Liver (tissue), 8 donors: ENCODE measurements at regions not wholly inside any gene's neighbourhood (a gene's known extent, or its start where the extent isn't known, plus 50 kb on each side); places are given as distances from the start of the nearest gene placed in this dataset.

Experiments used
- DNase-seq: peaks from one replicate; pipeline ENCODE4 v3.0.0-alpha.2; 2017; ENCODE audit warnings: low spot score
- H3K27ac ChIP-seq, 2 donors: one replicate each; pipeline ENCODE4 v1.7.0; 2013; ENCODE audit warnings: inconsistent platforms in 2 of 2, low read length in 2 of 2, control low read depth in 1 of 2, low read depth in 1 of 2, mild to moderate bottlenecking in 1 of 2
- H3K27me3 ChIP-seq, 4 donors: one replicate each; pipeline versions ENCODE4 v1.6.1 to v1.7.0; 2013; ENCODE audit warnings: low read length in 3 of 4, inconsistent platforms in 1 of 4, mild to moderate bottlenecking in 1 of 4, moderate library complexity in 1 of 4; ENCODE audit not compliant: control insufficient read depth in 4 of 4, insufficient read depth in 4 of 4
- H3K36me3 ChIP-seq, 4 donors: one replicate each; pipeline versions ENCODE4 v1.6.1 to v1.7.0; 2013; ENCODE audit warnings: low read length in 3 of 4, mild to moderate bottlenecking in 3 of 4, low read depth in 1 of 4, moderate library complexity in 1 of 4; ENCODE audit not compliant: control insufficient read depth in 4 of 4, insufficient read depth in 3 of 4
- H3K4me1 ChIP-seq, 4 donors: one replicate each; pipeline versions ENCODE4 v1.6.1 to v1.7.0; 2013; ENCODE audit warnings: low read length in 3 of 4, mild to moderate bottlenecking in 3 of 4, moderate library complexity in 1 of 4; ENCODE audit not compliant: control insufficient read depth in 4 of 4, insufficient read depth in 4 of 4
- H3K4me3 ChIP-seq, 3 donors: one replicate each; pipeline versions ENCODE4 v1.6.1 to v1.7.0; 2013; ENCODE audit warnings: low read length in 3 of 3, control low read depth in 1 of 3, low read depth in 1 of 3, mild to moderate bottlenecking in 1 of 3
- H3K9ac ChIP-seq, 2 donors: one replicate each; pipeline ENCODE4 v1.7.0; 2013; ENCODE audit warnings: low read length in 2 of 2, mild to moderate bottlenecking in 2 of 2, moderate library complexity in 2 of 2, control low read depth in 1 of 2, low read depth in 1 of 2
- H3K9me3 ChIP-seq, 4 donors: one replicate each; pipeline versions ENCODE4 v1.6.1 to v1.7.0; 2013; ENCODE audit warnings: low read length in 3 of 4; ENCODE audit not compliant: control insufficient read depth in 4 of 4
- ATF3 ChIP-seq: IDR thresholded peaks from 2 replicates; pipeline ENCODE4 v1.6.1; 2016; ENCODE audit warnings: antibody characterized with exemption
- CTCF ChIP-seq: fragments of 150-350 bp; IDR thresholded peaks from 2 replicates; pipeline ENCODE4 v1.5.1; 2017; ENCODE audit warnings: improper control_type of control experiment, low read depth, low read length; ENCODE audit not compliant: missing input control
- EGR1 ChIP-seq, 2 donors: IDR thresholded peaks; 2 replicates each; pipeline ENCODE4 v1.6.1; 2016 to 2018; ENCODE audit warnings: antibody characterized with exemption in 2 of 2, low read depth in 2 of 2
- FOXA1 ChIP-seq: IDR thresholded peaks from 2 replicates; pipeline ENCODE4 v1.6.1; 2016; ENCODE audit warnings: antibody characterized with exemption
- FOXA2 ChIP-seq: IDR thresholded peaks from 2 replicates; pipeline ENCODE4 v1.6.1; 2016; ENCODE audit warnings: antibody characterized with exemption
- GABPA ChIP-seq, 2 donors: IDR thresholded peaks in 1 of 2; conservative IDR thresholded peaks in 1 of 2; 2 replicates each; pipeline ENCODE4 v1.6.1; 2016; ENCODE audit warnings: antibody characterized with exemption in 2 of 2, mild to moderate bottlenecking in 1 of 2, moderate library complexity in 1 of 2
- HNF4A ChIP-seq, 2 donors: conservative IDR thresholded peaks; 2 replicates each; pipeline ENCODE4 v1.6.1; 2016; ENCODE audit warnings: antibody characterized with exemption in 2 of 2, mild to moderate bottlenecking in 2 of 2
- HNF4G ChIP-seq: IDR thresholded peaks from 2 replicates; pipeline ENCODE4 v1.6.1; 2016; ENCODE audit warnings: antibody characterized with exemption
- JUND ChIP-seq, 2 donors: IDR thresholded peaks; 2 replicates each; pipeline ENCODE4 v1.6.1; 2016; ENCODE audit warnings: antibody characterized with exemption in 2 of 2
- MAX ChIP-seq: IDR thresholded peaks from 2 replicates; pipeline ENCODE4 v1.6.1; 2016; ENCODE audit warnings: antibody characterized with exemption
- NR2F2 ChIP-seq: IDR thresholded peaks from 2 replicates; pipeline ENCODE4 v1.6.1; 2016; ENCODE audit warnings: antibody characterized with exemption
- RAD21 ChIP-seq, 2 donors: IDR thresholded peaks; 2 replicates each; pipeline ENCODE4 v1.6.1; 2016; ENCODE audit warnings: antibody characterized with exemption in 2 of 2, mild to moderate bottlenecking in 2 of 2
- REST ChIP-seq: IDR thresholded peaks from 2 replicates; pipeline ENCODE4 v1.6.1; 2016; ENCODE audit warnings: antibody characterized with exemption, mild to moderate bottlenecking
- RXRA ChIP-seq, 2 donors: IDR thresholded peaks; 2 replicates each; pipeline ENCODE4 v1.6.1; 2017 to 2018; ENCODE audit warnings: antibody characterized with exemption in 2 of 2, mild to moderate bottlenecking in 1 of 2
- SP1 ChIP-seq: IDR thresholded peaks from 2 replicates; pipeline ENCODE4 v1.6.1; 2018; ENCODE audit warnings: antibody characterized with exemption, mild to moderate bottlenecking
- TAF1 ChIP-seq: conservative IDR thresholded peaks from 2 replicates; pipeline ENCODE4 v1.6.1; 2016; ENCODE audit warnings: antibody characterized with exemption, mild to moderate bottlenecking
- YY1 ChIP-seq: IDR thresholded peaks from 2 replicates; pipeline ENCODE4 v1.6.1; 2016; ENCODE audit warnings: antibody characterized with exemption, mild to moderate bottlenecking
- ZBTB33 ChIP-seq: IDR thresholded peaks from 2 replicates; pipeline ENCODE4 v1.6.1; 2016; ENCODE audit warnings: antibody characterized with exemption
- WGBS: extraction: QIAGEN DNeasy Blood & Tissue Kit; methylation state at CpG from one replicate; pipeline ENCODE4 v1.1.7; 2013; 5-methylcytosine and 5-hydroxymethylcytosine counted together
- donor health status: healthy.
- donor health status: healthy.
- donor health status: healthy.
- donor health status: healthy.
- donor health status: healthy.

GRCh38 chr1:166628259-166628658 lies 211.0 kb upstream of the POGK start:
- no peaks in the 10 kb centered on the region for H3K4me1 ChIP-seq
- H3K4me3 ChIP-seq = no peak overlapping the region
- H3K9ac ChIP-seq = no peak overlapping the region
- H3K9me3 ChIP-seq = no peaks in the 10 kb centered on the region
- no peak for DNase-seq
- H3K27me3 ChIP-seq = no peaks in the 10 kb centered on the region
- 85% methylated on average over 1 of the region's 1 CpG for WGBS
- H3K27ac ChIP-seq = no peak overlapping the region
- H3K36me3 ChIP-seq = no peaks in the 10 kb centered on the region
- TF ChIP-seq JUND (IDR thresholded peaks at IDR 0.05) (no peak), ATF3 (no peak), MAX (no peak), YY1 (no peak), REST (no peak), TAF1 (no peak), NR2F2 (no peak), CTCF (no peak), HNF4A (conservative IDR thresholded peaks at IDR 0.05) (no peak), RAD21 (IDR thresholded peaks at IDR 0.05) (no peak), FOXA2 (no peak), RXRA (IDR thresholded peaks at IDR 0.05) (no peak), ZBTB33 (no peak), HNF4G (no peak), EGR1 (IDR thresholded peaks at IDR 0.05; ENCODE audit: low read depth in 2 of 2) (no peak), SP1 (no peak), GABPA (IDR thresholded peaks at IDR 0.05 in 1 of 2, conservative IDR thresholded peaks at IDR 0.05 in 1 of 2) (no peak), FOXA1 (no peak)

- TF ChIP-seq YY1 (no peak), SP1 (no peak), JUND (IDR thresholded peaks at IDR 0.05) (no peak), GABPA (IDR thresholded peaks at IDR 0.05 in 1 of 2, conservative IDR thresholded peaks at IDR 0.05 in 1 of 2) (no peak), HNF4G (no peak), NR2F2 (no peak), FOXA2 (no peak), REST (no peak), RAD21 (IDR thresholded peaks at IDR 0.05) (no peak), FOXA1 (no peak), EGR1 (IDR thresholded peaks at IDR 0.05; ENCODE audit: low read depth in 2 of 2) (no peak), ATF3 (no peak), MAX (no peak)
- no peak overlapping the region for H3K27ac ChIP-seq
- H3K4me1 ChIP-seq = no peaks in the 10 kb centered on the region
- H3K27me3 ChIP-seq = no peaks in the 10 kb centered on the region
- no peaks in the 10 kb centered on the region for H3K9me3 ChIP-seq
- no peaks in the 10 kb centered on the region for H3K36me3 ChIP-seq
- no peak overlapping the region for H3K9ac ChIP-seq
- WGBS = 46% methylated on average over 1 of the region's 1 CpG
- no peak for DNase-seq
- no peak overlapping the region for H3K4me3 ChIP-seq
Observed at GRCh38 chr1:166629946-166630345, 209.3 kb upstream of the POGK start.
